HG03521 (cell line): ENCODE measurements at regions not wholly inside any gene's neighbourhood (a gene's known extent, or its start where the extent isn't known, plus 50 kb on each side); places are given as distances from the start of the nearest gene placed in this dataset.

Source experiments
- ATAC-seq: cut with Tn5 transposase; IDR thresholded peaks from one replicate; pipeline ENCODE4 v1.9.1; 2021; ENCODE audit warnings: mild to moderate bottlenecking, moderate library complexity; ENCODE audit not compliant: unreplicated experiment

DNA sequence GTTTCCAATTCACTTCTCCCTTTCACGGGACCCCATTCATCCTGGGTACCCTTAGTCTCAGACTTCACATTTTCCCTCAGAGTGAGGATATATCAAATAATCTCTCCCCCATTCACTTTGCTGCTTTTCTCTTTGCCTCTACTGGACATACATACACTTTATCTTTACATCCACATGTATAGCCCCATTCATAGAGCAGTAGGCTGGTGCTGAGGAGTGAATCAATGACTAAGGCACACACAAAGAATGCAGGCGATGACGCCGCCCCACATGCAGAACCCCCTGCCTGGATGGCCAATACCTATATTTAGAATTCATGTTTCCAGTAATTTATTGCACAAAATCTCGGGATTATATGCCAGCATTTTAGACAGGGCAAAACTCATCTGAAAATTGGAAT lies 554.3 kb upstream of the TENM3 start:
- ATAC-seq: no peak

GRCh38 chr4:181690498-181690897 lies 552.7 kb upstream of the TENM3 start:
- ATAC-seq: no peak

GRCh38 chr4:181692965-181693364 lies 550.2 kb upstream of the TENM3 start:
- ATAC-seq: no peak

- no peak for ATAC-seq
These were observed 549.7 kb upstream of the TENM3 start for GRCh38 chr4:181693517-181693916.

- no peak for ATAC-seq
These were observed 545.0 kb upstream of the TENM3 start for GRCh38 chr4:181698221-181698620.

DNA sequence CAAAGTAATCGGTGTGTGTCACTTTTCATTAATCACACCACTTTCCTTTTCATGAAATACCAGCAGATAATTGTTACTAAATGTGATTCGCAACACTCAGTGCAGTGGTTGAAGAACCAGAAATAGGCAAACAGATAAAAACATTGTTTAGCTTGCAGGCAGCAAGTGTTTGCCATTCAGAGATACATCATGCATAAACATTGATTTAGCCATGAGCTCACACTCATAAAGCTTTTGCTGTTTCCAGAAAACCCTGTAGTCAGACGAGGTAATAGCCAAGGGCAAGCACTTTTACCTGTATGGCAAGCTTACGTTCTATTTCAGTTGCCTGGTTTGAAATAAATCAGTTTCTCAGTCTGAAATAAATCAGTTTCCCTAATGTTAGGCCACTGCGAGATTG lies 542.0 kb upstream of the TENM3 start:
- no peak for ATAC-seq

DNA sequence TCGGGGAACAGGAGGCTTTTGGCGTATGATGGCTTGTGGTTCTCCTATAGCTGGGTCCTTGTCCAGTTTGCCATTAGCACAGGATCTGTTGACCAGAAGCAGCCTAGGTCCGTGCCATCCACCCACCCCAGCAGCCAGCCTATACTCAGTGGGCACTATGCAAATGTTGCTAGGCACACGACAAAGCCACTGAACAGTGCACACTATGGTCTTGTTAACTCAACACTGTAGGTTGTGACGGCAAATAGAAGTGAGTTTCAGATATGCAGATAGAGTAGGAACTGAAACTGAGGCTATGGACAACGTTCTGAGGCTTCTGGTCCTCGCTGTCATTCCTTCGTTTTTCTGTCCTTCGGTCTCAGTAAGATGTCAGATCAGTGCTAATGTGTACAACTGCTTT lies 541.3 kb upstream of the TENM3 start:
- ATAC-seq: no peak

DNA sequence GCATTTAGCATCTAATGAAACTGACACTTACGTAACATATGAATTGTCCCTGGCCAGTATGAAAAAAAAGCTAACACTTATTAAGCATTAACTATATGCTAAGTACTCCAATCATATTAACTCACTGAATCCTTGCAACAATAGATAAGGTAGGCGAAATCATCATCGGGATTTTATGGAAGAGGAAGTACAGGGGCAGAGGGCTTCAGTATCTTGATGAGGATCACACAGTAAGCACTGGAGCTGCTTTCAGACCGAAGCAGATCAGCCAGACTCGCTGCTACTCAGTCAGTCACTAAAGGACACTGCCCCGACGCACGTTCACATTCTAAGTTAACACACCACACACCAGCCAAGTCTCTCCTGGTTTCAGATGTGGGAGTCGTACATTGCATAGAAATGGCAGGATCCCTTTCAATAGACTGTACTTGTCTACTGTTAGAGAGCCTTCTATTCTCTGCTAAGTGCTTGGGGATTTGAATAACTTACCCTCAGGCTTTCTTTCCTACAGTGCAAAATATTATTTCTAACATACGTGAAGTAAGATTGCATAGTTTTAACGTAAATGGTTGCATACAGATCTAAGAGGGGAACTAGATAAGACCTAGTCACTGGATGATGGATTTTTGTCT lies 540.2 kb upstream of the TENM3 start:
- no peak for ATAC-seq

DNA sequence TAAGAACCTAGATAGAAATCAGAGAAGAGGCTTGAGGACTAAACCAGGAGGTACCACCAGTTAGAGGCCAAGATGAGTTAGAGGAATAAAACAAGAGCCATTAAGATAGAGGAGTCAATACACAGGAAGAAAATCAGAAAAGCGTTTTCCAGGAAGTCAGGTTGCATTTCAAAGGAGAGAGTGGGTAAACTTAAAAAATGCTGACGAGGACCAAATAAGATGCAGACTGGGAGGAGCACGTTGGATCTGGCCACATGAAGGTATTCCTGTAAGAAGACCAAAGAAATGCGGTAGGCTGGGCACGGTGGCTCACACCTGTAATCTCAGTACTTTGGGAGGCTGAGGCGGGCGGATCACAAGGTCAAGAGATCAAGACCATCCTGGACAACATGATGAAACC lies 533.1 kb upstream of the TENM3 start:
- no peak for ATAC-seq

GRCh38 chr4:181711387-181711786 lies 531.8 kb upstream of the TENM3 start:
- no peak for ATAC-seq

DNA sequence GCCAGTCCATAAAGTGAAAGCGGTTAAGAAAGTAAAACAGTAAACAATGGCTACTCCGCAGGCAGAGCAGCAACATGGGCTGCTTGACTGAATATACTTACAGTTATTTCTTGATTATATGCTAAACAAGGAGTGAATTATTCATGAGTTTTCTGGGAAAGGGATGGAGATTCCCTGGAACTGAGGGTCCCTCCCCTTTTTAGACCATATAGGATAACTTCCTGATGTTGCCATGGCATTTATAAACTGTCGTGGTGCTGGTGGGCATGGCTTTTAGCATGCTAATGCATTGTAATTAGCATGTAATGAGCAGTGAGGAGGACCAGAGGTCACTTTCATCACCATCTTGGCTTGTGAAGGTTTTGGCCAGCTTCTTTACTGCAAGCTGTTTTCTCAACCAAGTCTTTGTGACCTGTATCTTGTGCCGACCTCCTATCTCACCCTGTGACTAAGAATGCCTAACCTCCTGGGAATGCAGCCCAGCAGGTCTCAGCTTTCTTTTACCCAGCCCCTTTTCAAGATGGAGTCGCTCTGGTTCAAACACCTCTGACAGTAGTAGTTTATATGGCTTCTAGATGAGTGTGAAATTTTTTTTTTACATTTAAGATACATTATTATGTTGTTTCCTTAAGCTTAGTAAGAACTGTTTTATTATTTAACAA lies 514.8 kb upstream of the TENM3 start:
- no peak for ATAC-seq

- no peak for ATAC-seq
These were observed 511.3 kb upstream of the TENM3 start for GRCh38 chr4:181731900-181732299.

DNA sequence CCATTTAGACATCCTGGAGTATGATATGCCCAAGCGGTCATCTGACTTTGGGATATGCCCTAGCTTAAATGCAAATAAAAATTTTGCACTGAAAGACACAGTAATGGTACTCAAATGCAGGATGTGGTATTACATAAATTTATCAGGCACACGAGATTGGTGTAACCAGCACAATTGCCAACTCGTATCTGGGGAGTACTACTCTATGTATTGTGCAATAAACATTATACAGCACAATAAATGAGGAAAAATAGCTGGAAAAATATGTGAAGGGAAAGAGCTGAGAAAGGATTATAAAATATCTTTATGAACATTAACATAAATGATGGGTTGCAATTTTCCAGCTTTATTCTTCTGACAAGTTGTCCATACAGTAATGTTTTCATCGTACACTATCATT lies 505.5 kb upstream of the TENM3 start:
- no peak for ATAC-seq

DNA sequence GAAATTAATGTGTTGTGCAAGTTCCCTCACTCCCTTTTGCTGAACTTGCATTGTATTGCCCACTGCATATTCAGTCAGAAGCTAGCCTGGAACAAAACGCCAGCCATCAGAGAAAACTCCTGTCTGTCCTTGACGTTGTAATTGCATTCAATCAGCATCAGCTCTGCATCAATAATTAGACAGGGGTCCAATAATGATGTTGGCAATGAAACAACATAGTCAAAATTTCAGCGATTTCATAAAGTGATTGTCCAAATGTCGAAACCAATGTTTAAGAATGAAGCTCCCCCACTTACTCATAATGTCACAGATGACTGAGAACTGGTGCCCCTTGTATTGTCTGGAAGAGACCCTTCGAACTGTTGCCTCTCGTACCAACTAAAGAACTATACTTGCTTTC lies 504.2 kb upstream of the TENM3 start:
- ATAC-seq: no peak

DNA sequence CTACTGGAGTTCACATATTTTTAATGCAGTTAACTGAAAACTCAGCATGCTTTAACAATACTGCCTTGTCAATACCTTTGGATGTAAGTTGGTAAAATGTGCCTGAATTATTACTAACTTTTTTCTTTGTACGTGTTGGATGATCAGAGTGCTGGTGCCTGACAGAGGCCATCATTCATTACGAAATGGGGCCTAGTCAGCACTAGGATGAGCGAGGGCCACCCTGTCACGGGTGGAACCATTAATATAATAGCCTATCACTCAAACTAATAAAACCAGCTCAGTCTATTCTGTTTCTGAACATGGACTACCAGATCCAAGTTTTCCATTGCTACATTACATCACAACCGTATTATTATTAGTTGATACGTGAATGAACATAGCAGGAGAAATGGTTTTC lies 501.7 kb upstream of the TENM3 start:
- ATAC-seq: no peak

GRCh38 chr4:181745933-181746625 lies 497.1 kb upstream of the TENM3 start:
- no peak for ATAC-seq

DNA sequence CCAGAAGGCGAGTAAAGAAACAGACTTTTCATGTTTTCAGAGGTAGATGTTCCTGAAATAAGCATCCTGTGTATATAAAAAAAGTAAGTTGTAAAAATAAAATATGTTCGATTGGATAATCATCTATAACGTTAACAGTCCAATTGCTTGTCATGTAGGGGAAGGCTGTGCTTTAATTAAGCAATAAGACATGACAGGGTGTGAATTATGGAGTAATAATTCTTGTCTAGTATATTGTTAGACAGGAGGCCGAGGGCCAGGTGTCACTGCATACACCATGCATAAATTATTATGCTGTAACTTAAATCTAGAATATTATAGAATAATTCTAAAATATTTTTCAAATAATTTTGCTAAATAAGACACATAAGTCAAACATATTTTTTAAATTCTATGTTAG lies 494.6 kb upstream of the TENM3 start:
- no peak for ATAC-seq

- no peak for ATAC-seq
These were observed 490.7 kb upstream of the TENM3 start for GRCh38 chr4:181752516-181752915.

GRCh38 chr4:181753207-181753606 lies 490.0 kb upstream of the TENM3 start:
- no peak for ATAC-seq

DNA sequence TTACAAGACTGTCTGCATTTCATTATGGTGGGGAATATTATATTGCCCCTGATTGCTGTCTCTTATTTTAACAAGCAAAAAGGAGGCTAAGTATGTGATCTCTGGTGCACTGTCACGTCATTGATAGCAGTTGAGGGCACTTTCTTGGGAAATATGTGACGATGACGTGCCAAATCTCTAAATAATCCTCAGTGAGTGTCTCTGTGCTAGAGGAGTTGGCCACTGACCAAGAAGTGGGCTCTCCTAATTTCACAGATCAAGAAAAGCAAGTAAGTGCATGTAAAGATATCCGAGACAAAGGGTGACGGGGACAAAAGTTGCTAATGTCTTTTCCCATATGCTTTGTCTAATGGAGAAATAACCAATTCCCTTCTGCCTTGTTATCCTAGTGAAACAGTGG lies 487.4 kb upstream of the TENM3 start:
- ATAC-seq: no peak

DNA sequence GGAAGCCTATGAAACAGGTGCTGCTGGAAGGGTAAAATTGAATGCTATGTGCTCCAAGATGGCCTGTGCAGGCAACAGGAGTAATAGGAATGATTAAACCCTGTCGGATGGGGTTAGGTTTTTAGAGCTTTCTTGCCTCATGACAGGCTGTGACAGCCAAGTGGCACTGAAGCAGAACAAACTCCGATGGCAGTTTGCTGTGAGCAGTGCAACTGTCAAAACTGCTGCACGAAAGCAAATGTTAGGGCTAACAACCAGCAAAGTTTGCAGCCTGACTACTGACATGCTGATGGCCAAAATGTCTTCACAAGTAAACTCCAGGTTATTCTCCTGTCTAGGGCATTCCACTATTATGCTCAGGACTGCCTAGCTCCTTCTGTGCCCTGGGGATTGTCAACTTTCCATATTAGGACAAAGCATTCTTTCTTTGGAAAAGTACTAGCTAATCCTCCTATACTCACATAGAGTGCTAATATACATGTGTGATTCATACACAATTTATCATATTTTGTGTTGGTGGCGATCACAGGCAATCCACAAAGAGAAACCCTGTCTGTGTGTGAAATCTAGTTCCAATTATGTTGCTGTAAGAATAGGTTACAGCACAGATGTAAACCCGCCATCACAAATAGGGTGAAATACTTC lies 486.6 kb upstream of the TENM3 start:
- no peak for ATAC-seq

- ATAC-seq: no peak
These were observed 486.1 kb upstream of the TENM3 start for GRCh38 chr4:181757098-181757497.
